ENCODE measurements at regions not wholly inside any gene's neighbourhood (a gene's known extent, or its start where the extent isn't known, plus 50 kb on each side); places are given as distances from the start of the nearest gene placed in this dataset.
A peak's percentile ranks its signal among the peaks of the same experiment; 100 is the strongest.

DNA sequence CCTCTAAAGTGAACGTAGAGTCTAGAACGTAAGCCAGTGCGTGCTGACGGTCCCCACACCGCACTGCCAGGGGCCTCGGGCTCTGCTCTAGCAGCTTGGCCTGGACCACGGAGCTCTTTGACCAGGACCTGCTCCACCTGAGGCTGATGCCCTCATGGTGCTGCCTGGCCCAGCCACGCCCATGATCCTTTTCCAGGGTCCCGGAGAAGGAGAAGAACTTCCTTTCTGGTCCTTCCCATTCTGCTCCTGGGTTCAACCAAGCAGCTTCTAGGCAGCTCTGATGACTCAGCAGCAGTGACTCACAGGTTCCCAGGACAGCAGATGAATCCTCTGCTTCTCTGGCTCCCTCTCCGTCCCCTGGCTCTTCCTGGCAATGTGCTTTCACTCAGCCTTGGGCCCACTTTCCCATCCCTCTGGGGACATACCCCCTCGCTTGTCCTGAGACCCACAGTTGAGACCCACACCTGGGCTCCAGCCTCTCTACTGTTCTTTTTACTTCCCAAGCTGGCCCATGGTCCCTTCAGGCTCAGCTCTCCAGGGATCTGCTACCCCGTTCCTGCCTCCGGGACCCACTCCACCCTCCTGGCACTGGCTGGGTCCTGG lies 246.3 kb upstream of the RAB4A start:
- peak; percentile 58 for DNase-seq
- no peaks in the 10 kb centered on the region; the same call in 1 of the 2 replicates for H3K36me3 Mint-ChIP-seq (ENCODE audit: low read depth)
- H3K4me3 Mint-ChIP-seq: no peak overlapping the region; the same call in 1 of the 2 replicates
- peaks cover 10% of the 10 kb centered on the region for H3K9me3 Mint-ChIP-seq
- TF ChIP-seq, protein P1, sequence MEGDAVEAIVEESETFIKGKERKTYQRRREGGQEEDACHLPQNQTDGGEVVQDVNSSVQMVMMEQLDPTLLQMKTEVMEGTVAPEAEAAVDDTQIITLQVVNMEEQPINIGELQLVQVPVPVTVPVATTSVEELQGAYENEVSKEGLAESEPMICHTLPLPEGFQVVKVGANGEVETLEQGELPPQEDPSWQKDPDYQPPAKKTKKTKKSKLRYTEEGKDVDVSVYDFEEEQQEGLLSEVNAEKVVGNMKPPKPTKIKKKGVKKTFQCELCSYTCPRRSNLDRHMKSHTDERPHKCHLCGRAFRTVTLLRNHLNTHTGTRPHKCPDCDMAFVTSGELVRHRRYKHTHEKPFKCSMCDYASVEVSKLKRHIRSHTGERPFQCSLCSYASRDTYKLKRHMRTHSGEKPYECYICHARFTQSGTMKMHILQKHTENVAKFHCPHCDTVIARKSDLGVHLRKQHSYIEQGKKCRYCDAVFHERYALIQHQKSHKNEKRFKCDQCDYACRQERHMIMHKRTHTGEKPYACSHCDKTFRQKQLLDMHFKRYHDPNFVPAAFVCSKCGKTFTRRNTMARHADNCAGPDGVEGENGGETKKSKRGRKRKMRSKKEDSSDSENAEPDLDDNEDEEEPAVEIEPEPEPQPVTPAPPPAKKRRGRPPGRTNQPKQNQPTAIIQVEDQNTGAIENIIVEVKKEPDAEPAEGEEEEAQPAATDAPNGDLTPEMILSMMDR (IDR thresholded peaks at IDR 0.05): no peak
- no peaks in the 10 kb centered on the region for H3K27me3 Mint-ChIP-seq (ENCODE audit: insufficient read depth)
- no peak overlapping the region for H3K27ac Mint-ChIP-seq
- H3K4me1 Mint-ChIP-seq (ENCODE audit: low read depth): no peaks in the 10 kb centered on the region

- Mint-ChIP-seq H3K27me3 (ENCODE audit: insufficient read depth) (no peaks in the 10 kb centered on the region), H3K36me3 (ENCODE audit: low read depth) (no peaks in the 10 kb centered on the region; the same call in 1 of the 2 replicates), H3K4me3 (no peak overlapping the region), H3K27ac (no peak overlapping the region), H3K4me1 (ENCODE audit: low read depth) (no peaks in the 10 kb centered on the region), H3K9me3 (peaks cover 7% of the 10 kb centered on the region)
- TF ChIP-seq, protein P1 (IDR thresholded peaks at IDR 0.05): no peak
- no peak for DNase-seq
These were observed 245.3 kb upstream of the RAB4A start for GRCh38 chr1:229025576-229025975.

GRCh38 chr1:229027158-229027557 lies 243.8 kb upstream of the RAB4A start:
- Mint-ChIP-seq H3K4me1 (ENCODE audit: low read depth) (no peaks in the 10 kb centered on the region), H3K27me3 (ENCODE audit: insufficient read depth) (no peaks in the 10 kb centered on the region), H3K4me3 (no peak overlapping the region)

GRCh38 chr1:229027622-229028182 lies 243.2 kb upstream of the RAB4A start:
- no peak overlapping the region for H3K4me3 Mint-ChIP-seq
- H3K4me1 Mint-ChIP-seq (ENCODE audit: low read depth): no peaks in the 10 kb centered on the region
- no peaks in the 10 kb centered on the region for H3K27me3 Mint-ChIP-seq (ENCODE audit: insufficient read depth)
- H3K27ac Mint-ChIP-seq: no peak overlapping the region
- TF ChIP-seq, protein P1 (IDR thresholded peaks at IDR 0.05): no peak
- no peaks in the 10 kb centered on the region for H3K36me3 Mint-ChIP-seq (ENCODE audit: low read depth)
- H3K9me3 Mint-ChIP-seq: peaks cover 7% of the 10 kb centered on the region
- no peak for DNase-seq

More at GRCh38 chr1:229027158-229027557, 243.8 kb upstream of the RAB4A start:
- H3K36me3 Mint-ChIP-seq (ENCODE audit: low read depth): no peaks in the 10 kb centered on the region
- no peak for DNase-seq
- H3K27ac Mint-ChIP-seq: no peak overlapping the region
- peaks cover 7% of the 10 kb centered on the region for H3K9me3 Mint-ChIP-seq
- TF ChIP-seq, protein P1 (IDR thresholded peaks at IDR 0.05): no peak

GRCh38 chr1:229028544-229028943 lies 242.4 kb upstream of the RAB4A start:
- Mint-ChIP-seq H3K36me3 (ENCODE audit: low read depth) (no peaks in the 10 kb centered on the region), H3K4me1 (ENCODE audit: low read depth) (no peaks in the 10 kb centered on the region), H3K9me3 (peaks cover 11% of the 10 kb centered on the region), H3K27me3 (ENCODE audit: insufficient read depth) (no peaks in the 10 kb centered on the region), H3K4me3 (no peak overlapping the region), H3K27ac (no peak overlapping the region)
- no peak for DNase-seq
- TF ChIP-seq, protein P1 (IDR thresholded peaks at IDR 0.05): no peak

All from HFFc6 (cell line).